ENCODE measurements at regions not wholly inside any gene's neighbourhood (a gene's known extent, or its start where the extent isn't known, plus 50 kb on each side); places are given as distances from the start of the nearest gene placed in this dataset.

DNA sequence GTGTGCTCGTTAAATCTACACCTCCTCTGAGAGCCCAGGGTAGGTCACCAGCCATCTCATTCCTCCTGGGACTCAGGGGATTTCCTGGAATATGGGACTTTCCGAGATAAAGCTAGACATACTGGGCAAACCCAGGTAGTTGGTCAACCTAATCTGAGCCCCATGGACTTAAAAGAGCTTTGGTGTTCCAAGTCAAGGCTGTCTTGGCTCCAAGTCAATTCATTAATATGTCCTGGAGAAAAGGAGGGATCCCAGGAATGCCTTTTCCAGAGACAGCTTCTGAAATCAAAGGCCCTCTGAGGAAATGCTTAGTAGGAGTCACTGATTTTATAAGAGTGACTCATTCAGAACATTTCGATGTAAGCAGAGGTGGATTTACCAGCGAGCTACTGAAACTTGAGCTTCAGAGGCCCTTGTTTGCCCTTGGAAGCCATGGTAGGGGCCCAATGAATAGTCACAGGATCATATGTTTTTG, 137.3 kb upstream of the UBE2E1 start:
- no peaks in the 10 kb centered on the region for H4K20me1 ChIP-seq (ENCODE audit: insufficient read depth, low read length)
- no peak overlapping the region for H2AFZ ChIP-seq (ENCODE audit: low read depth, low read length)
- H3K79me2 ChIP-seq (ENCODE audit: low read length) = no peaks in the 10 kb centered on the region
- H3K9me3 ChIP-seq (ENCODE audit: insufficient read depth, low read length) = no peaks in the 10 kb centered on the region
- no peak for TF ChIP-seq EZH2phosphoT487 (IDR thresholded peaks at IDR 0.05; ENCODE audit: low read depth)
- TF ChIP-seq, protein P1, sequence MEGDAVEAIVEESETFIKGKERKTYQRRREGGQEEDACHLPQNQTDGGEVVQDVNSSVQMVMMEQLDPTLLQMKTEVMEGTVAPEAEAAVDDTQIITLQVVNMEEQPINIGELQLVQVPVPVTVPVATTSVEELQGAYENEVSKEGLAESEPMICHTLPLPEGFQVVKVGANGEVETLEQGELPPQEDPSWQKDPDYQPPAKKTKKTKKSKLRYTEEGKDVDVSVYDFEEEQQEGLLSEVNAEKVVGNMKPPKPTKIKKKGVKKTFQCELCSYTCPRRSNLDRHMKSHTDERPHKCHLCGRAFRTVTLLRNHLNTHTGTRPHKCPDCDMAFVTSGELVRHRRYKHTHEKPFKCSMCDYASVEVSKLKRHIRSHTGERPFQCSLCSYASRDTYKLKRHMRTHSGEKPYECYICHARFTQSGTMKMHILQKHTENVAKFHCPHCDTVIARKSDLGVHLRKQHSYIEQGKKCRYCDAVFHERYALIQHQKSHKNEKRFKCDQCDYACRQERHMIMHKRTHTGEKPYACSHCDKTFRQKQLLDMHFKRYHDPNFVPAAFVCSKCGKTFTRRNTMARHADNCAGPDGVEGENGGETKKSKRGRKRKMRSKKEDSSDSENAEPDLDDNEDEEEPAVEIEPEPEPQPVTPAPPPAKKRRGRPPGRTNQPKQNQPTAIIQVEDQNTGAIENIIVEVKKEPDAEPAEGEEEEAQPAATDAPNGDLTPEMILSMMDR (IDR thresholded peaks at IDR 0.05; ENCODE audit: low read depth, low read length) = no peak
- peaks cover 24% of the 10 kb centered on the region for H3K27me3 ChIP-seq (ENCODE audit: low read depth, low read length)
- no peaks in the 10 kb centered on the region for H3K36me3 ChIP-seq (replicated peaks; ENCODE audit: low read depth, low read length)
- H3K9ac ChIP-seq (ENCODE audit: low read length) = no peak overlapping the region
- H3K4me3 ChIP-seq (ENCODE audit: low read length) = no peak overlapping the region
- H3K4me1 ChIP-seq (ENCODE audit: low read length) = no peaks in the 10 kb centered on the region
- no peak overlapping the region for H3K4me2 ChIP-seq (ENCODE audit: low read length)
- H3K27ac ChIP-seq (ENCODE audit: low read length) = no peak overlapping the region

DNA sequence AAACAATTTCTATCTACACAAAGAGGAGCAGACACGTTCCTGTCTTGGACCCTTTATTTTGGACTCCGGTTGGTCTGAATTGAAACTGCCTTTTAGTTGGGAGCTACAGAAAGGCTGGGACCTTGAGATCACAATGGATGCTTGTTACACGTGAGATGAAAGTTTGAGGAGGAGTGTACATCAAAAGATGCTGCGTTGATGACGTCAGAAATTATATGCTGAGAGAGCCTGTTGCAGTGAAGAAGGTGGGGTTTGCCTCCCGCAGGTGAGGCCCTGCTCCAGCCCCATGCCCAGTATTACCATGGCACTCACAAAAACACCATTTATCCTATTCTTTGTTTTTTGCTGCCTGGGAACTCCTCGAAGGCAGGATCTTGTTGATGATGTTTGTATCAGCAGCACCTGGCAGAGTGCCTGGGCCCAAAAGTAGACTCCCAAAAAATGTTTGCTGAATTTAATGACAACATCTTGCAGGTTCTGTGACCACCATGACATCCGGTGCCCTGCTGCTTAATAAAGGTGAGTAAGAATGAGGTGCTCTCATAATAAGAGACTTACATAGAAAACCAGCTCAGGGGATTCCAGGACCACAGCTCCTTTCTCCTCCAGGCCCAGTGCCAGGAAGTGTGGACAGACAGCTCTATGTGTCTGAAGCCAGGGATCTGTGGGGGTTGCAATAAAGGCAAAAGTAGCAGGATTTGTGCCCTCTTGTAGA, 136.1 kb upstream of the UBE2E1 start:
- Histone ChIP-seq H4K20me1 (ENCODE audit: insufficient read depth, low read length) (no peaks in the 10 kb centered on the region), H3K79me2 (ENCODE audit: low read length) (no peaks in the 10 kb centered on the region), H3K9ac (ENCODE audit: low read length) (no peak overlapping the region), H3K4me3 (ENCODE audit: low read length) (no peak overlapping the region), H3K4me2 (ENCODE audit: low read length) (no peak overlapping the region), H3K27ac (ENCODE audit: low read length) (no peak overlapping the region), H3K36me3 (replicated peaks; ENCODE audit: low read depth, low read length) (no peaks in the 10 kb centered on the region), H3K4me1 (ENCODE audit: low read length) (no peaks in the 10 kb centered on the region), H3K27me3 (ENCODE audit: low read depth, low read length) (peaks cover 24% of the 10 kb centered on the region), H2AFZ (ENCODE audit: low read depth, low read length) (no peak overlapping the region), H3K9me3 (ENCODE audit: insufficient read depth, low read length) (no peaks in the 10 kb centered on the region)
- no peak for TF ChIP-seq EZH2phosphoT487 (IDR thresholded peaks at IDR 0.05; ENCODE audit: low read depth)
- TF ChIP-seq, protein P1 (IDR thresholded peaks at IDR 0.05; ENCODE audit: low read depth, low read length) = no peak

DNA sequence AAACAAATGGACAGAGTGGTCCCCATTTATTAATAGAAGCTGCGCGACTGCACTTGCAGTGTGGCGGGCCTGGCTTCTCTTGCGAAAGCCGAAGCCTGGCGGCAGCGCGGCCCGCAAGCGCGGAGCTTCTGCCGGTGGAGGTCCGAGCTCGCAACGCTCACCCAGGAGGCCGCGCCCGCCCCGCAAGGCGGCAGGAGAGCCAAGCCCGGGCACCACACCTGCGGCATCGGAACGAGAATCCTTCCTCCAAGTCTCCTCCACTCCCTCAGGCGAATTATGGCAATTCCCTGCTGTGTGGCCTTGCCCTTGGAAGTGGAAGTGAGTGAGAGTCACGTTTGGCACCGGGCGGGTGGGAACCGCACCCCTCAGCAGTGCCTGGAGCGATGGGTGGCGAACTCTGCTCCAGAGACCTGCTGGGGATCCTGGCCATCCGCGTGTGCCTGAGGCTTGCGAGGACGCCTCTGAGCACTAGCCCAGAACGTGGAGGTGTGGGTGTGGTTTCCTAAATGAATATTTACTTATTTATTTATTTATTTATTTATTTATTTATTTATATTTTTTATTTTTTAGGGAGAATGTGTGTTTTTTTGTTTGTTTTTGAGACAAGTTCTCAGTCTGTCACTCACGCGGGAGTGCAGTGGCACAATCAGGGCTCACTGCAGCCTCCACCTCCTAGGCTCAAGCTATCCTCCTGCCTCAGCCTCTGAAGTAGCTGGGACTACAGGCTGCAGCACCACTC, 133.7 kb upstream of the UBE2E1 start:
- Histone ChIP-seq H3K27ac (ENCODE audit: low read length) (no peak overlapping the region), H3K4me2 (ENCODE audit: low read length) (peak overlapping the region; percentile 62), H3K4me1 (ENCODE audit: low read length) (no peaks in the 10 kb centered on the region), H3K27me3 (ENCODE audit: low read depth, low read length) (peaks cover 24% of the 10 kb centered on the region), H3K9ac (ENCODE audit: low read length) (no peak overlapping the region), H3K9me3 (ENCODE audit: insufficient read depth, low read length) (no peaks in the 10 kb centered on the region), H3K36me3 (replicated peaks; ENCODE audit: low read depth, low read length) (no peaks in the 10 kb centered on the region), H3K4me3 (ENCODE audit: low read length) (peak overlapping the region; percentile 67), H2AFZ (ENCODE audit: low read depth, low read length) (peak overlapping the region; percentile 56; the same call in 1 of the 2 replicates), H4K20me1 (ENCODE audit: insufficient read depth, low read length) (no peaks in the 10 kb centered on the region), H3K79me2 (ENCODE audit: low read length) (no peaks in the 10 kb centered on the region)
- TF ChIP-seq, protein P1 (IDR thresholded peaks at IDR 0.05; ENCODE audit: low read depth, low read length) = no peak
- no peak for TF ChIP-seq EZH2phosphoT487 (IDR thresholded peaks at IDR 0.05; ENCODE audit: low read depth)

DNA sequence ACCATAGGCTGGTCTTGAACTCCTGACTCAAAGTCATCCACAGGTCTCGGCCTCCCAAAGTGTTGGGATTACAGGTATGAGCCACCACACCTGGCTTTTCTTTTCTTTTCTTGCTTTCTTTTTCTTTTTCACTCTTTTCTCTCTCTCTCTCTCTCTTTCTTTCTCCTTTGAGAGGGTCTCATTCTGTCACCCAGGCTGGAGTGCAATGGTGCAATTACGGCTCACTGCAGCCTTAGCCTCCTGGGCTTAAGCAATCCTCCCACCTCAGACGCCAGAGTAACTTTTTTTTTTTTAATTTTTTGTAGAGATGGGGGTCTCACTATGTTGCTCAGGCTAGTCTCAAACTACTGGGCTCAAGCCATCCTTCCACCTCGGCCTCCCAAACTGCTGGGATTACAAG, 133.1 kb upstream of the UBE2E1 start:
- Histone ChIP-seq H4K20me1 (ENCODE audit: insufficient read depth, low read length) (no peaks in the 10 kb centered on the region), H3K27ac (ENCODE audit: low read length) (no peak overlapping the region), H3K4me1 (ENCODE audit: low read length) (no peaks in the 10 kb centered on the region), H3K9me3 (ENCODE audit: insufficient read depth, low read length) (no peaks in the 10 kb centered on the region), H3K4me3 (ENCODE audit: low read length) (no peak overlapping the region), H3K79me2 (ENCODE audit: low read length) (no peaks in the 10 kb centered on the region), H3K36me3 (replicated peaks; ENCODE audit: low read depth, low read length) (no peaks in the 10 kb centered on the region), H2AFZ (ENCODE audit: low read depth, low read length) (no peak overlapping the region), H3K27me3 (ENCODE audit: low read depth, low read length) (peaks cover 24% of the 10 kb centered on the region), H3K4me2 (ENCODE audit: low read length) (no peak overlapping the region), H3K9ac (ENCODE audit: low read length) (no peak overlapping the region)
- TF ChIP-seq, protein P1 (IDR thresholded peaks at IDR 0.05; ENCODE audit: low read depth, low read length) = no peak
- no peak for TF ChIP-seq EZH2phosphoT487 (IDR thresholded peaks at IDR 0.05; ENCODE audit: low read depth)
